GM23248 (cell line): ENCODE measurements at regions not wholly inside any gene's neighbourhood (a gene's known extent, or its start where the extent isn't known, plus 50 kb on each side); places are given as distances from the start of the nearest gene placed in this dataset.

ENCODE experiments used
- DNase-seq: peaks from one replicate; pipeline ENCODE4 v3.0.0-alpha.2; 2015
- H2AFZ ChIP-seq: fragments of 200-600 bp; sonication (generic); 2 replicates; pipeline ENCODE4 v1.6.1; 2016; ENCODE audit warnings: antibody characterized with exemption
- H3F3A ChIP-seq: fragments of 200-600 bp; sonication (generic); 2 replicates; pipeline ENCODE4 v1.6.1; 2016; ENCODE audit warnings: mild to moderate bottlenecking, antibody characterized with exemption, mixed run types; ENCODE audit not compliant: insufficient read depth
- H3K27ac ChIP-seq: fragments of 200-600 bp; sonication (generic); 2 replicates; pipeline ENCODE4 v1.5.1; 2016; ENCODE audit warnings: mild to moderate bottlenecking
- H3K27me3 ChIP-seq: fragments of 200-600 bp; sonication (generic); replicated peaks from 2 replicates; pipeline ENCODE4 v1.6.1; 2016; ENCODE audit warnings: mild to moderate bottlenecking; ENCODE audit not compliant: insufficient read depth
- H3K36me3 ChIP-seq: fragments of 200-600 bp; sonication (generic); 2 replicates; pipeline ENCODE4 v1.6.1; 2016; ENCODE audit warnings: low read depth, mild to moderate bottlenecking
- H3K4me1 ChIP-seq: fragments of 200-600 bp; sonication (generic); 2 replicates; pipeline ENCODE4 v1.6.1; 2016; ENCODE audit warnings: mild to moderate bottlenecking; ENCODE audit not compliant: insufficient read depth
- H3K4me2 ChIP-seq: fragments of 200-600 bp; sonication (generic); one replicate; pipeline ENCODE4 v1.6.1; 2016; ENCODE audit warnings: mild to moderate bottlenecking; ENCODE audit not compliant: unreplicated experiment
- H3K4me3 ChIP-seq: fragments of 200-600 bp; sonication (generic); 2 replicates; pipeline ENCODE4 v1.5.1; 2016; ENCODE audit warnings: mild to moderate bottlenecking
- H3K79me2 ChIP-seq: fragments of 200-600 bp; sonication (generic); 2 replicates; pipeline ENCODE4 v1.6.1; 2016; ENCODE audit warnings: mild to moderate bottlenecking; ENCODE audit not compliant: insufficient read depth
- H3K9ac ChIP-seq: fragments of 200-600 bp; sonication (generic); 2 replicates; pipeline ENCODE4 v1.6.1; 2016; ENCODE audit warnings: mild to moderate bottlenecking
- H3K9me2 ChIP-seq: fragments of 200-600 bp; sonication (generic); 2 replicates; pipeline ENCODE4 v1.6.1; 2016; ENCODE audit warnings: mixed run types, mild to moderate bottlenecking, moderate library complexity; ENCODE audit not compliant: insufficient read depth
- H3K9me3 ChIP-seq: fragments of 200-600 bp; sonication (generic); one replicate; pipeline ENCODE4 v1.6.1; 2017; ENCODE audit warnings: low read depth
- H4K20me1 ChIP-seq: fragments of 200-600 bp; sonication (generic); 2 replicates; pipeline ENCODE4 v1.6.0; 2016; ENCODE audit not compliant: insufficient read depth
- EZH2 ChIP-seq: fragments of 200-600 bp; sonication (generic); IDR thresholded peaks from 2 replicates; pipeline ENCODE4 v1.6.1; 2018; ENCODE audit warnings: antibody characterized with exemption, mild to moderate bottlenecking; ENCODE audit not compliant: insufficient read depth, poor library complexity, severe bottlenecking
- EZH2phosphoT487 ChIP-seq: fragments of 200-600 bp; sonication (generic); IDR thresholded peaks from 2 replicates; pipeline ENCODE4 v1.6.1; 2018; ENCODE audit warnings: antibody characterized with exemption, moderate library complexity, mild to moderate bottlenecking, low read depth; ENCODE audit not compliant: insufficient read depth
- WGBS, 2 experiments: methylation state at CpG; one replicate each; pipeline ENCODE4 v1.1.6; 2015 to 2017; ENCODE audit warnings: low lambda C conversion rate in 2 of 2, low coverage in 1 of 2; ENCODE audit errors: missing lambda C conversion rate in 2 of 2; 5-methylcytosine and 5-hydroxymethylcytosine counted together
- in situ Hi-C: fragments of 300-500 bp; cut with MboI; formaldehyde crosslinking; loops from 2 replicates; pipeline ENCODE4 v1.15.0; 2020

DNA sequence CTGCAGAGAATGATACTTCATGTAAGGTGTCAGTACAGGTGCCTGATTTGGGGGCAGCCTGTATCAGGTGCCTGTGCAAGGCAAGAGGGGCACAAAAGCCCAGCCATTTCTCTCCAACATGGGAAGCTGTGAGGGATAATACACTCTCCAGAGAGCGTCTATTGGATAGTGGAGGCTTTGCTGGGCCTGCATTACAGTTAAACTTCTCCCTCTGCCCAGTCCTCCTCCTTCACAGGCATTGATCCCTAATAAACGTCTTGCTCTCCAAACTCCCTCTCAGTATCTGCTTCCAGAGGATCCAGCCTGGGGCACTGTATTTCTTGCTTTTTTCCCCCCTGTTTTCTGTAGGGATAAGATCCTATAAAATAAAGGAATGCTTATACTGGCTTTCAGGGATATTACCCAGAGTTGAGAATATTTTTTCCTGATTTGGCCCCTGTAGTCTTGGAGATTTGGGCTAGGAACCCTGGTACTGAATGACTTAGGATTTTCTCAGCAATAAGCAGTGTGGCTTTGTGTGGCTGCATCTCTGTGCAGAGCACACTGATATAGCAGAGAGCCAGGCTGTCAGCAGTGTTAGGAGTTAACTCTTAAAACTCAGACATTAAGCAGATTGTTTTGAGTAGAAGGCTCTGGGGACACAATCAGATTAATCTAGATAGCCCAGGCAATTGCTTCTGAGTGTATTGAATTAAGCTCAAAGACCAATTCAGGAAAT lies 330.6 kb downstream of the CYRIA start:
- Histone ChIP-seq H3K36me3 (no peaks in the 10 kb centered on the region), H3F3A (no peaks in the 10 kb centered on the region), H3K4me1 (no peaks in the 10 kb centered on the region), H3K9ac (no peak overlapping the region), H4K20me1 (no peaks in the 10 kb centered on the region), H3K79me2 (no peaks in the 10 kb centered on the region), H3K27me3 (no peaks in the 10 kb centered on the region), H3K9me2 (no peaks in the 10 kb centered on the region), H3K4me3 (no peak overlapping the region), H3K4me2 (no peak overlapping the region), H3K27ac (no peak overlapping the region), H3K9me3 (no peaks in the 10 kb centered on the region), H2AFZ (no peak overlapping the region)
- TF ChIP-seq EZH2phosphoT487 (no peak), EZH2 (no peak)
- 10 to 11% methylated on average over 2 of the region's 2 CpGs for WGBS, 2 experiments
- in situ Hi-C loops = no loop called here
- DNase-seq = no peak

DNA sequence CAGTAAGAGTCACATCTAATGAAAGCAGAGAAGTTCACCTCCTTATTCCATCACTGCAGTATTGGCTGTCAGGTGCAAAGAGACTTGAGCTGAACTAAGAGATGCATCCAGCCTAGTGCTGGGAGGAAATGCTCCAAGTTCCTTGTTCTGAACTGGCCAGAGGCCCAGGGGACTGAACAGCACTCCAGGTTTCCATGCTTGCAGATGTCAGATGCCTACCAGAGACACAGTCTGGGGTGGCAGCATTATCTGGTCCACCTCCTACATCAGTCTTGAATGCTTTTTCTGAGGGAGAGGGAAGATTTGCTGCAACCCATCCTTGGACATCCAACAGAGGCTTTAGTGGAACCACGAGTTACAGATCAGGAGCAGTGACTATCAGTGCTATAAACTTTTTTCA lies 331.3 kb downstream of the CYRIA start:
- no peak for DNase-seq
- no peaks in the 10 kb centered on the region for H3F3A ChIP-seq
- H3K9ac ChIP-seq = no peak overlapping the region
- H3K4me2 ChIP-seq = no peak overlapping the region
- H3K9me3 ChIP-seq = no peaks in the 10 kb centered on the region
- in situ Hi-C loops = no loop called here
- no peaks in the 10 kb centered on the region for H3K9me2 ChIP-seq
- H4K20me1 ChIP-seq = no peaks in the 10 kb centered on the region
- H3K27me3 ChIP-seq = no peaks in the 10 kb centered on the region
- H3K4me1 ChIP-seq = no peaks in the 10 kb centered on the region
- H3K4me3 ChIP-seq = no peak overlapping the region
- no peak overlapping the region for H2AFZ ChIP-seq
- no peaks in the 10 kb centered on the region for H3K79me2 ChIP-seq
- no peak overlapping the region for H3K27ac ChIP-seq
- 7 to 10% methylated on average over 1 of the region's 1 CpG for WGBS, 2 experiments
- TF ChIP-seq EZH2 (no peak), EZH2phosphoT487 (no peak)
- no peaks in the 10 kb centered on the region for H3K36me3 ChIP-seq

- Histone ChIP-seq H2AFZ (no peak overlapping the region), H3K9me2 (no peaks in the 10 kb centered on the region), H3F3A (no peaks in the 10 kb centered on the region), H3K4me2 (no peak overlapping the region), H3K27ac (no peak overlapping the region), H3K27me3 (no peaks in the 10 kb centered on the region), H3K79me2 (no peaks in the 10 kb centered on the region), H3K4me3 (no peak overlapping the region), H3K9ac (no peak overlapping the region), H3K9me3 (no peaks in the 10 kb centered on the region), H4K20me1 (no peaks in the 10 kb centered on the region), H3K4me1 (no peaks in the 10 kb centered on the region), H3K36me3 (no peaks in the 10 kb centered on the region)
- no peak for TF ChIP-seq EZH2
- TF ChIP-seq EZH2phosphoT487 = no peak
- 0 to 13% methylated on average over 1 to 2 of the region's 2 CpGs for WGBS, 2 experiments
- no peak for DNase-seq
- in situ Hi-C loops = no loop called here
Measured at GRCh38 chr2:16333681-16334080, 332.0 kb downstream of the CYRIA start.

DNA sequence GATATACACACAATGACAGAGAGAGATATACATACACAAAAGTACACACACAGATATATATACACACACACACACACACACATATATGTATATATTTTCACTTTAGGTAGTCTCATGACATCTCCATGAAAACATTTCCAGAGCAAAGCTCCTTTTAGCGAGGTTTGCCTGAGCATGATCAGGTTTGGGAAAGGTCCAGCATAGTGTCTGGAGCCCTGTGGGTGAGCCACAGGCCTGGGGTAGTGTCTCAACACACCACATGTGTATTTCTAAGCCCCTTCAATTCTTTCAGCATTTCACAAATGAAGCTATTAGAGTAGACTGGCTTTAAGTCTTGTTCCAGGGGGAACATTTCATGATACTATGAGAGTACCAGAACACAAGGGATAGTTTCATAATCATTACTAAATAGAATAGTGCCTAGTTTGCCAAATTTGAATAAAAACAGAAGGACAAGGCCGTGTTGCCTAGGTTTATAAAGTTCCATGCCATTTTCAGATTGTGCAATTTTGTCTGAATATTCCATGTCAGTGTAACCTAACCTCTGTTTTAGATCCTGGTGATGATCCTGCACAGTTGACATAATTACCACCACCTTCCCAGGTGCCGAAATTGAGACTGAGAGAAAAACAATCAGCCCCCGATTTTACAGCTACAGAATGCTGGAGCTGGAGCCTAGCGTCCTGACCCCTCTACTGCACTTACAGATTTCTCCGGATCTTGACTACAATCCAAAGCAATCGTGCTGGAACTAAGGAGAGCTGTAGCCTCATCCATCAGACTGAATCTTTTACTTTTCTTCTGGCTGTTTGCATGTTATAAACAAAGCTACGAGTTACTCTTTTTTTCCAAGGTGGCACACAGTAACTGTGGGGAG lies 332.7 kb downstream of the CYRIA start:
- Histone ChIP-seq H3K36me3 (no peaks in the 10 kb centered on the region), H3K4me2 (no peak overlapping the region), H3K79me2 (no peaks in the 10 kb centered on the region), H3K27me3 (no peaks in the 10 kb centered on the region), H3K4me1 (no peaks in the 10 kb centered on the region), H3K9me2 (no peaks in the 10 kb centered on the region), H3F3A (no peaks in the 10 kb centered on the region), H3K9me3 (no peaks in the 10 kb centered on the region), H2AFZ (no peak overlapping the region), H4K20me1 (no peaks in the 10 kb centered on the region), H3K27ac (no peak overlapping the region), H3K9ac (no peak overlapping the region), H3K4me3 (no peak overlapping the region)
- 1% methylated on average over 8 of the region's 8 CpGs for WGBS, 2 experiments
- no peak for DNase-seq
- TF ChIP-seq EZH2 (no peak), EZH2phosphoT487 (no peak)
- in situ Hi-C loops = no loop called here
